ENCODE measurements at regions not wholly inside any gene's neighbourhood (a gene's known extent, or its start where the extent isn't known, plus 50 kb on each side); places are given as distances from the start of the nearest gene placed in this dataset.

- TF ChIP-seq CTCF (IDR thresholded peaks at IDR 0.05) = no peak
- TF ChIP-seq POLR2A (IDR thresholded peaks at IDR 0.05) = no peak
- no peak for TF ChIP-seq POLR2AphosphoS5 (IDR thresholded peaks at IDR 0.05)
Measured at GRCh38 chr11:21650961-21651360, 541.9 kb upstream of the ANO5 start.
